ENCODE measurements at regions not wholly inside any gene's neighbourhood (a gene's known extent, or its start where the extent isn't known, plus 50 kb on each side); places are given as distances from the start of the nearest gene placed in this dataset.
"Not testable (repeated sequence)": the region's sequence is repeated elsewhere in the genome, so short reads cannot be mapped to it uniquely, and the experiment has no call there.

GRCh38 chr6:863831-864230, 170.9 kb upstream of the EXOC2 start:
- no peak for DNase-seq (ENCODE audit: low spot score)
- H3K4me3 Mint-ChIP-seq = no peak overlapping the region
- TF ChIP-seq, protein P1, sequence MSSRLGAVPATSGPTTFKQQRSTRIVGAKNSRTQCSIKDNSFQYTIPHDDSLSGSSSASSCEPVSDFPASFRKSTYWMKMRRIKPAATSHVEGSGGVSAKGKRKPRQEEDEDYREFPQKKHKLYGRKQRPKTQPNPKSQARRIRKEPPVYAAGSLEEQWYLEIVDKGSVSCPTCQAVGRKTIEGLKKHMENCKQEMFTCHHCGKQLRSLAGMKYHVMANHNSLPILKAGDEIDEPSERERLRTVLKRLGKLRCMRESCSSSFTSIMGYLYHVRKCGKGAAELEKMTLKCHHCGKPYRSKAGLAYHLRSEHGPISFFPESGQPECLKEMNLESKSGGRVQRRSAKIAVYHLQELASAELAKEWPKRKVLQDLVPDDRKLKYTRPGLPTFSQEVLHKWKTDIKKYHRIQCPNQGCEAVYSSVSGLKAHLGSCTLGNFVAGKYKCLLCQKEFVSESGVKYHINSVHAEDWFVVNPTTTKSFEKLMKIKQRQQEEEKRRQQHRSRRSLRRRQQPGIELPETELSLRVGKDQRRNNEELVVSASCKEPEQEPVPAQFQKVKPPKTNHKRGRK (CRISPR knock-in tag; IDR thresholded peaks at IDR 0.05; ENCODE audit: borderline replicate concordance) = no peak
- TF ChIP-seq, protein P2, sequence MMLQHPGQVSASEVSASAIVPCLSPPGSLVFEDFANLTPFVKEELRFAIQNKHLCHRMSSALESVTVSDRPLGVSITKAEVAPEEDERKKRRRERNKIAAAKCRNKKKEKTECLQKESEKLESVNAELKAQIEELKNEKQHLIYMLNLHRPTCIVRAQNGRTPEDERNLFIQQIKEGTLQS (CRISPR knock-in tag; conservative IDR thresholded peaks at IDR 0.05) = no peak
- TF ChIP-seq, protein P3, sequence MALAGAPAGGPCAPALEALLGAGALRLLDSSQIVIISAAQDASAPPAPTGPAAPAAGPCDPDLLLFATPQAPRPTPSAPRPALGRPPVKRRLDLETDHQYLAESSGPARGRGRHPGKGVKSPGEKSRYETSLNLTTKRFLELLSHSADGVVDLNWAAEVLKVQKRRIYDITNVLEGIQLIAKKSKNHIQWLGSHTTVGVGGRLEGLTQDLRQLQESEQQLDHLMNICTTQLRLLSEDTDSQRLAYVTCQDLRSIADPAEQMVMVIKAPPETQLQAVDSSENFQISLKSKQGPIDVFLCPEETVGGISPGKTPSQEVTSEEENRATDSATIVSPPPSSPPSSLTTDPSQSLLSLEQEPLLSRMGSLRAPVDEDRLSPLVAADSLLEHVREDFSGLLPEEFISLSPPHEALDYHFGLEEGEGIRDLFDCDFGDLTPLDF (CRISPR knock-in tag; IDR thresholded peaks at IDR 0.05) = no peak
- TF ChIP-seq TEAD4 (CRISPR knock-in tag; IDR thresholded peaks at IDR 0.05) (no peak), NFATC4 (CRISPR knock-in tag; IDR thresholded peaks at IDR 0.05) (no peak), TCF7 (CRISPR knock-in tag; IDR thresholded peaks at IDR 0.05; ENCODE audit: low read depth) (no peak), ZNF317 (CRISPR knock-in tag; IDR thresholded peaks at IDR 0.05; ENCODE audit: borderline replicate concordance, low read depth) (no peak), ZNF281 (CRISPR knock-in tag; IDR thresholded peaks at IDR 0.05) (no peak), MLX (CRISPR knock-in tag; IDR thresholded peaks at IDR 0.05) (no peak), NFYB (CRISPR knock-in tag; conservative IDR thresholded peaks at IDR 0.05; ENCODE audit: low read depth) (no peak), CTCF (IDR thresholded peaks at IDR 0.05) (no peak), SMAD4 (CRISPR knock-in tag; IDR thresholded peaks at IDR 0.05) (no peak), ZSCAN18 (CRISPR knock-in tag; IDR thresholded peaks at IDR 0.05) (no peak), ZNF423 (CRISPR knock-in tag; IDR thresholded peaks at IDR 0.05) (no peak)
- TF ChIP-seq, protein P4, sequence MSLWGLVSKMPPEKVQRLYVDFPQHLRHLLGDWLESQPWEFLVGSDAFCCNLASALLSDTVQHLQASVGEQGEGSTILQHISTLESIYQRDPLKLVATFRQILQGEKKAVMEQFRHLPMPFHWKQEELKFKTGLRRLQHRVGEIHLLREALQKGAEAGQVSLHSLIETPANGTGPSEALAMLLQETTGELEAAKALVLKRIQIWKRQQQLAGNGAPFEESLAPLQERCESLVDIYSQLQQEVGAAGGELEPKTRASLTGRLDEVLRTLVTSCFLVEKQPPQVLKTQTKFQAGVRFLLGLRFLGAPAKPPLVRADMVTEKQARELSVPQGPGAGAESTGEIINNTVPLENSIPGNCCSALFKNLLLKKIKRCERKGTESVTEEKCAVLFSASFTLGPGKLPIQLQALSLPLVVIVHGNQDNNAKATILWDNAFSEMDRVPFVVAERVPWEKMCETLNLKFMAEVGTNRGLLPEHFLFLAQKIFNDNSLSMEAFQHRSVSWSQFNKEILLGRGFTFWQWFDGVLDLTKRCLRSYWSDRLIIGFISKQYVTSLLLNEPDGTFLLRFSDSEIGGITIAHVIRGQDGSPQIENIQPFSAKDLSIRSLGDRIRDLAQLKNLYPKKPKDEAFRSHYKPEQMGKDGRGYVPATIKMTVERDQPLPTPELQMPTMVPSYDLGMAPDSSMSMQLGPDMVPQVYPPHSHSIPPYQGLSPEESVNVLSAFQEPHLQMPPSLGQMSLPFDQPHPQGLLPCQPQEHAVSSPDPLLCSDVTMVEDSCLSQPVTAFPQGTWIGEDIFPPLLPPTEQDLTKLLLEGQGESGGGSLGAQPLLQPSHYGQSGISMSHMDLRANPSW (CRISPR knock-in tag; conservative IDR thresholded peaks at IDR 0.05; ENCODE audit: low read depth) = no peak
- TF ChIP-seq, protein P5, sequence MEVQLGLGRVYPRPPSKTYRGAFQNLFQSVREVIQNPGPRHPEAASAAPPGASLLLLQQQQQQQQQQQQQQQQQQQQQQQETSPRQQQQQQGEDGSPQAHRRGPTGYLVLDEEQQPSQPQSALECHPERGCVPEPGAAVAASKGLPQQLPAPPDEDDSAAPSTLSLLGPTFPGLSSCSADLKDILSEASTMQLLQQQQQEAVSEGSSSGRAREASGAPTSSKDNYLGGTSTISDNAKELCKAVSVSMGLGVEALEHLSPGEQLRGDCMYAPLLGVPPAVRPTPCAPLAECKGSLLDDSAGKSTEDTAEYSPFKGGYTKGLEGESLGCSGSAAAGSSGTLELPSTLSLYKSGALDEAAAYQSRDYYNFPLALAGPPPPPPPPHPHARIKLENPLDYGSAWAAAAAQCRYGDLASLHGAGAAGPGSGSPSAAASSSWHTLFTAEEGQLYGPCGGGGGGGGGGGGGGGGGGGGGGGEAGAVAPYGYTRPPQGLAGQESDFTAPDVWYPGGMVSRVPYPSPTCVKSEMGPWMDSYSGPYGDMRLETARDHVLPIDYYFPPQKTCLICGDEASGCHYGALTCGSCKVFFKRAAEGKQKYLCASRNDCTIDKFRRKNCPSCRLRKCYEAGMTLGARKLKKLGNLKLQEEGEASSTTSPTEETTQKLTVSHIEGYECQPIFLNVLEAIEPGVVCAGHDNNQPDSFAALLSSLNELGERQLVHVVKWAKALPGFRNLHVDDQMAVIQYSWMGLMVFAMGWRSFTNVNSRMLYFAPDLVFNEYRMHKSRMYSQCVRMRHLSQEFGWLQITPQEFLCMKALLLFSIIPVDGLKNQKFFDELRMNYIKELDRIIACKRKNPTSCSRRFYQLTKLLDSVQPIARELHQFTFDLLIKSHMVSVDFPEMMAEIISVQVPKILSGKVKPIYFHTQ (CRISPR knock-in tag; IDR thresholded peaks at IDR 0.05) = no peak
- TF ChIP-seq, protein P6, sequence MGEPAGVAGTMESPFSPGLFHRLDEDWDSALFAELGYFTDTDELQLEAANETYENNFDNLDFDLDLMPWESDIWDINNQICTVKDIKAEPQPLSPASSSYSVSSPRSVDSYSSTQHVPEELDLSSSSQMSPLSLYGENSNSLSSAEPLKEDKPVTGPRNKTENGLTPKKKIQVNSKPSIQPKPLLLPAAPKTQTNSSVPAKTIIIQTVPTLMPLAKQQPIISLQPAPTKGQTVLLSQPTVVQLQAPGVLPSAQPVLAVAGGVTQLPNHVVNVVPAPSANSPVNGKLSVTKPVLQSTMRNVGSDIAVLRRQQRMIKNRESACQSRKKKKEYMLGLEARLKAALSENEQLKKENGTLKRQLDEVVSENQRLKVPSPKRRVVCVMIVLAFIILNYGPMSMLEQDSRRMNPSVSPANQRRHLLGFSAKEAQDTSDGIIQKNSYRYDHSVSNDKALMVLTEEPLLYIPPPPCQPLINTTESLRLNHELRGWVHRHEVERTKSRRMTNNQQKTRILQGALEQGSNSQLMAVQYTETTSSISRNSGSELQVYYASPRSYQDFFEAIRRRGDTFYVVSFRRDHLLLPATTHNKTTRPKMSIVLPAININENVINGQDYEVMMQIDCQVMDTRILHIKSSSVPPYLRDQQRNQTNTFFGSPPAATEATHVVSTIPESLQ (CRISPR knock-in tag; IDR thresholded peaks at IDR 0.05) = no peak
- H3K36me3 Mint-ChIP-seq = no peaks in the 10 kb centered on the region
- ChIA-PET POLR2A (no interaction called here), CTCF (no interaction called here)
- no peak for ATAC-seq
- H3K27ac Mint-ChIP-seq = no peak overlapping the region
- H3K4me1 Mint-ChIP-seq = 0 out of 2 replicates have a peak, but pooled peaks cover 4% of the 10 kb centered on the region
- no peaks in the 10 kb centered on the region for H3K27me3 Mint-ChIP-seq (ENCODE audit: low read depth)
- H3K9me3 Mint-ChIP-seq = peaks cover 5% of the 10 kb centered on the region

DNA sequence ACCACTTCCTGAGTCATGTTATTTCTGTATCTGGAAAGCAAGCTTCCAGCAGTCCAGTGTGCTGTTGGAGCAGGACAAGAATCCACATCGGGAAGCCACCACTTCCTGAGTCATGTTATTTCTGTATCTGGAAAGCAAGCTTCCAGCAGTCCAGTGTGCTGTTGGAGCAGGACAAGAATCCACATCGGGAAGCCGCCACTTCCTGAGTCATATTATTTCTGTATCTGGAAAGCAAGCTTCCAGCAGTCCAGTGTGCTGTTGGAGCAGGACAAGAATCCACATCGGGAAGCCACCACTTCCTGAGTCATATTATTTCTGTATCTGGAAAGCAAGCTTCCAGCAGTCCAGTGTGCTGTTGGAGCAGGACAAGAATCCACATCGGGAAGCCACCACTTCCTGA, 170.2 kb upstream of the EXOC2 start:
- H3K27ac Mint-ChIP-seq; H3K4me1 Mint-ChIP-seq; CTCF ChIA-PET; ATAC-seq; H3K4me3 Mint-ChIP-seq; DNase-seq (ENCODE audit: low spot score); POLR2A ChIA-PET; H3K27me3 Mint-ChIP-seq (ENCODE audit: low read depth); H3K36me3 Mint-ChIP-seq; H3K9me3 Mint-ChIP-seq: not testable (repeated sequence)
